ENCODE measurements at regions not wholly inside any gene's neighbourhood (a gene's known extent, or its start where the extent isn't known, plus 50 kb on each side); places are given as distances from the start of the nearest gene placed in this dataset.

DNA sequence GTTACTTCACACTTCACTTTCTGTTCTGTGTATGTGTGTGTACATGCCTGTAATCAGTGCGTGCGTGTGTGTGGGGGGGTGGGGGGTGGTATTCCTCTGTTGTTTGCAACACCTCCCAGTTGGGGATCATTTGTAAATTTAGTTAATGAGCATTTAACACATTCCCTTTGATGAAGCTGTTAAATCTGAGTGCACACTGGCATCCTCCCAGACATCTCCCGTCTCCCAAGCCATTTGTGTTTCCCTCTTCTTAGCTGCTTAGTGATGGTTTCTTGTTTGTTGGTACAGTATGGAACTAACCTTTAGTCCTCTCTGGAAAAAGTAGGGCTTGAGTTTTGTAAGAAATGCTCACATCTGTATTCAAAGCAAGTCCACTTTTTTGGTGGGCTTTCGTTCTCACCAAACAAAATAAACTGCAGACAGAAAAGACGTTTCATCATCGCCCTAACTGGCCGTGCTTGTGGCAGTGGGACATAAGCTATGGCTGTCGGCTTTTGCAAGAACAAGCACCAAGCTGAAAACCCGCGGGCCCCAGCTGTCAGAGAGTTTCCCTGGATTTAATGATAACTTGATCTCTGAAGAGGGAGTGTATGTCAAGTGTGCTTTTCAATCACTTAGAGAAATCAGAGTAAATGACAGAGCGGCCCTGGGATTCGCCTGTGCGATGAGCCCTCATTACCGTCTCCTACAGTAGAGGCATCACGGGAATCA, 54.9 kb upstream of the SASH1 start:
- H3K4me3 ChIP-seq (ENCODE audit: low read length) = no peak overlapping the region
- DNase-seq (ENCODE audit: low read depth) = no peak
- TF ChIP-seq, protein P1, sequence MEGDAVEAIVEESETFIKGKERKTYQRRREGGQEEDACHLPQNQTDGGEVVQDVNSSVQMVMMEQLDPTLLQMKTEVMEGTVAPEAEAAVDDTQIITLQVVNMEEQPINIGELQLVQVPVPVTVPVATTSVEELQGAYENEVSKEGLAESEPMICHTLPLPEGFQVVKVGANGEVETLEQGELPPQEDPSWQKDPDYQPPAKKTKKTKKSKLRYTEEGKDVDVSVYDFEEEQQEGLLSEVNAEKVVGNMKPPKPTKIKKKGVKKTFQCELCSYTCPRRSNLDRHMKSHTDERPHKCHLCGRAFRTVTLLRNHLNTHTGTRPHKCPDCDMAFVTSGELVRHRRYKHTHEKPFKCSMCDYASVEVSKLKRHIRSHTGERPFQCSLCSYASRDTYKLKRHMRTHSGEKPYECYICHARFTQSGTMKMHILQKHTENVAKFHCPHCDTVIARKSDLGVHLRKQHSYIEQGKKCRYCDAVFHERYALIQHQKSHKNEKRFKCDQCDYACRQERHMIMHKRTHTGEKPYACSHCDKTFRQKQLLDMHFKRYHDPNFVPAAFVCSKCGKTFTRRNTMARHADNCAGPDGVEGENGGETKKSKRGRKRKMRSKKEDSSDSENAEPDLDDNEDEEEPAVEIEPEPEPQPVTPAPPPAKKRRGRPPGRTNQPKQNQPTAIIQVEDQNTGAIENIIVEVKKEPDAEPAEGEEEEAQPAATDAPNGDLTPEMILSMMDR (conservative IDR thresholded peaks at IDR 0.05; ENCODE audit: low read depth, low read length) = no peak

DNA sequence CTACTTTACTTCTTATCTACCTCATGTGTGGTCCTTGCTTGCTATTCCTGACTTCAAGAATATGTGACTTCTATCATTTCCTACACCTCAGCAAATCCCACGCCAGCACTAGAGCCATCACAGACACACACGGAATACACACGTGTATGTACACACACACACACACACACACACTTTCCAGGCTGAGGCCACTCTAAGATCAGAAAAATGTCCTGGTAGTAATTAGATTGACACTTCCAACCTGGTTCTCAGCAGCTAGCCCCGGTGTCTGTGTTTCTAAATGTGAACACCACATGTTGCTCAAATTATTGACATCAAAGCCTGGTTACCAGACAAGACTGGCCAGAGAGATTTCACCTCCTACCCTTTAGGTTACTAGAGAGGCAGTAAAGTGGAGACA, 54.1 kb upstream of the SASH1 start:
- TF ChIP-seq, protein P1 (conservative IDR thresholded peaks at IDR 0.05; ENCODE audit: low read depth, low read length) = no peak
- DNase-seq (ENCODE audit: low read depth) = no peak
- H3K4me3 ChIP-seq (ENCODE audit: low read length) = no peak overlapping the region

DNA sequence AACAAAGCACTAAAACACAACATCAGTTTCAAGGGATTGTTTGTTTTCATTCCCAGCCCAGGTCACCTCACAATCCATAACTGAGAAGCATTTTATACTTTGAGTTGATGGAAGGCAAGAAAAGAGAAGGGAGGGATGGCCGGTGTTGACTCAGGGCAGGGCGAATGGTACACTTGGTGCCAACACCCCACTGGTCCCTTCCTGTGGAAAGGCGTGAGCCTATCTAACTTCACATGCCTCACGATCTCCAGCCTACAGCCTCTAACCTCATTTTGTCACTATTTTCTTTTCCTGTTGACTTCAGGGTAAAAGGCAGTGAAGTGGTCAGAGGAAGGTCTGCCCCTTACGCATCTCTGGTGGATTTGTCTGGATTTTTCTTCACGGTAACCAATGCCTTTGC, 53.5 kb upstream of the SASH1 start:
- no peak for DNase-seq (ENCODE audit: low read depth)
- H3K4me3 ChIP-seq (ENCODE audit: low read length) = no peak overlapping the region
- TF ChIP-seq, protein P1 (conservative IDR thresholded peaks at IDR 0.05; ENCODE audit: low read depth, low read length) = no peak

DNA sequence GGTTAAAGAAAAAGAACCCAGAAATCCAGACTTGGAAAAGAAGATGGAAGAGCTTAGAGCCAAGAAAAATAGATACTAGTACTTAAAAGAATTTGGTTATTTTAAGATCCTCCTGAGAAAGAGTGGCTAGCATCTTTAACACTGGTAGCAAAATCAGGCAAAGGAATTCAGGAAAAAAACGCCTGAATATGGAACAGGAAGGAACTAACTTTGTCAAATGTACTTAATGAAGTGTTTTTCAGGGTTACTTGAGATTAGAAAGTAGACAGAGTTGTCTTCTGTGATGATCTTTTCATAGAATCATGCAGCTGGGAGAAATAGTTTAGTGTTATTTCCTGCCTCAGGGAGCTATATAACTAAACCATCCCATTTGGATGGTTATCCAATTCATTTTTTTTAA, 50.8 kb upstream of the SASH1 start:
- TF ChIP-seq, protein P1 (conservative IDR thresholded peaks at IDR 0.05; ENCODE audit: low read depth, low read length) = no peak
- H3K4me3 ChIP-seq (ENCODE audit: low read length) = no peak overlapping the region
- no peak for DNase-seq (ENCODE audit: low read depth)

All from retinal pigment epithelial cell (primary cell).